Gastroesophageal sphincter (tissue), 3 donors: ENCODE measurements at regions not wholly inside any gene's neighbourhood (a gene's known extent, or its start where the extent isn't known, plus 50 kb on each side); places are given as distances from the start of the nearest gene placed in this dataset.

ENCODE experiments used
- CTCF ChIP-seq, 4 experiments: fragments of 200-600 bp in 2 of 4; fragments of 450-650 bp in 2 of 4; sonication (generic) in 1 of 4; IDR thresholded peaks; one replicate each; pipeline ENCODE4 v1.5.1; 2017 to 2019; ENCODE audit warnings: antibody characterized with exemption in 4 of 4, mild to moderate bottlenecking in 2 of 4, moderate library complexity in 2 of 4
- EP300 ChIP-seq: sonication (generic); formaldehyde crosslinking; IDR thresholded peaks from one replicate; pipeline ENCODE4 v1.6.1; 2017; ENCODE audit warnings: antibody characterized with exemption, mild to moderate bottlenecking
- POLR2AphosphoS5 ChIP-seq: sonication (generic); formaldehyde crosslinking; IDR thresholded peaks from one replicate; pipeline ENCODE4 v1.6.1; 2017; ENCODE audit warnings: antibody characterized with exemption

- TF ChIP-seq CTCF (IDR thresholded peaks at IDR 0.05): no peak
- no peak for TF ChIP-seq EP300
- TF ChIP-seq POLR2AphosphoS5: no peak
Observed at GRCh38 chr9:73611032-73611431, 459.4 kb downstream of the ANXA1 start.
